Femur (tissue), 1 donor: ENCODE measurements at regions not wholly inside any gene's neighbourhood (a gene's known extent, or its start where the extent isn't known, plus 50 kb on each side); places are given as distances from the start of the nearest gene placed in this dataset.
"Not testable (repeated sequence)": the region's sequence is repeated elsewhere in the genome, so short reads cannot be mapped to it uniquely, and the experiment has no call there.

Experiments used
- DNase-seq: peaks from one replicate; pipeline ENCODE4 v3.0.0-alpha.2; 2017

DNA sequence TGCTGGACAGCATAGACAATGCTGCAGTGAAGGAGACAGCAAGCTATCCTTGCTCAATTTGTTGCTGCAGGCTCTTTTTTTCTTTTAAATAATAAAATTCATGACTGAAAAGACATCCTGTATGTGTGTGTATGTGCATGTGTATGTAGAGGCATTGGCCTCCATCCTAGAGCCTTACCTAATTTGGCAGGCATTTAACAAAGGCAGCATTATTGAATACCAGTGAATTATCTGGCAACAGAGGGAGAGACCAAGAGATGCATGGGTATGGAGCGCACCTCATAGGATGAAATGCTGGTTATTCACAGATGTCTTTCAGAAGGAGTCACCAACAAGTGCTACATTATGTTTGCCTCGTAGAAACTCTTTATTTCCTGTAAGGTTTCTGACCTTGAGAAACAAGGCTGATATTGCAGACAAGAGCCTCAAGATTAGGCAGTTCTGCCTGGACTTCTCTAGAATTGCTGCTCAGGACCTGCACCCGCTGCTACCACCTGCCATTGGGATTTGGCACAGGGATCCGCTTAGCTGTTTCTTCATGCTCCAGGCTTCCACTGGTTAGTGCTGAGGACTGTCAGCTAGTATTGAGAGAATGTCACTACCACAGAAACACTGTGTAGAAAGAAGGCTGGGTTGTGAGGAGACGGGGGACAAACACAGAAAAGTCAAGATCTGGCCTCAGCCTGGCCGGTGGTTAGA, 247.7 kb upstream of the RFX3 start:
- no peak for DNase-seq

DNA sequence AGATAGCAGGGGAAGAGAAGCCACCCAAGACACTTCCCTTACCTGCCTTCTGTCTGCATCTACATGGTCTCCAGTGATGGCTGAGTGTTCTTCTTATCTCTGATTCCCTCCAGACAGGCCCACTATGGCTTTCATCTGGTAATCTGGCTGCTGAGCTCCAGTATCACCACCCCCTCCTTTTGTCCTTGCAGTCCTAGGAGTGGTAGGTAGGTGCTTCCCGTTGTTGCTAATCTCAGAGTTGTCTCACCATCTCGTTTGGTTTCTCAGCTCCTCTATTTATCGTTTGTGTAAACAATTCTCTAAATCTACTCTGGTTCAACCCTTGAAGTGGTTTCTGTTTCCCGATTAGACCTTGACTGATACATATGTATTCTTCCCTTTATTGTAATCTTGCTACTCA, 243.8 kb upstream of the RFX3 start:
- DNase-seq: no peak

DNA sequence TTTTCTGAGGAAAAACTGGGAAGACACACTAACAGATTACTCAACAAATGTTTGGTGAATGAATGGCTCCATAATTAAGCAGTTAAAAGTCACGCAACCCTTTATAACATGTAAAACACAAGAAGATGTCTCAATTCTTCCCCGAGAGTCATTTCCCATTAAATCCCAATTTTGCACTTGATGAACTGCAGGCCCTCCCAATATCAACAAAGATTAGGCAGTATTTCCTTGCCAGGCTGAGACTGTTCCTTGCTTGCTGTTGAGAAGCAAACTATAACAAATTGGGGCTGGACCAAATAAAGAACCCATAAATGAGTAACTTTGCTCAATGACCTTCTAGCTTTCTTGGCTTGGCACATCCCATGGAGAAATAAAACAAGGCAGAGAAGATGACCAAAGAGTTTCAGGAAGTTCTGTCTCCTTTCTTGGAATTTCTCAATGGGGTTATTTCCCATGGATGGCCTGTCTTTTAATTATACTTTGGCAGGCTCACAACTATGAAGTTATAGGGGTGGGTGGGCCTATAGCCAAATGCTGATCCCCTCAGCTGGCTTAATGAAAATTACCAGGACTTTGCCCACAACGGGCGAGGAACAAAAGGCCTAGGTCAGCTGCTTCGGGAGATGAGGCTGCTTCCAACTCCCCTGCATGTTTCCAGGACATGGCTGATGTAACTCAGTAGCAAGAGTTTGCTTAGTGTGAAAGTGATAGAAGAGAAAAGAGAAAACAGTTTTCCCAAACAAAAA, 243.1 kb upstream of the RFX3 start:
- DNase-seq: no peak

DNA sequence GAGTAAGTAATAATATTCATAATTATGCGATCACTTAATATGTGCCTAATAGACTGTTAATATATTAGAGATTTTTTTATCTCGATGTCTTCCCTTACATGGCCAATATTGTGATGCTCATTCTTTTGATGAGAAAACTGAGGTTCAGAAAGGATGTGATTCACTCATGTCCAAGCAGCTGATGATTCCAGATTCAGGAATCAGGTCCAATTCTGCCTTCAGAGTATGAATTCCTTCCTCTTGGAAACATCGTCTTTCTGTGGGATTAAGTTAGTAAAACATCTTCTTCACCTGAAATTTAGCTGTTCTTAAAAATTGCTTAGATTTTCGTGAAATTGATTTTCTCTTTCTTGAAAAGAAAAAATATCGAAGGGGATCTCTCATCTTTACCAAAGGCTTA, 242.5 kb upstream of the RFX3 start:
- DNase-seq: no peak

DNA sequence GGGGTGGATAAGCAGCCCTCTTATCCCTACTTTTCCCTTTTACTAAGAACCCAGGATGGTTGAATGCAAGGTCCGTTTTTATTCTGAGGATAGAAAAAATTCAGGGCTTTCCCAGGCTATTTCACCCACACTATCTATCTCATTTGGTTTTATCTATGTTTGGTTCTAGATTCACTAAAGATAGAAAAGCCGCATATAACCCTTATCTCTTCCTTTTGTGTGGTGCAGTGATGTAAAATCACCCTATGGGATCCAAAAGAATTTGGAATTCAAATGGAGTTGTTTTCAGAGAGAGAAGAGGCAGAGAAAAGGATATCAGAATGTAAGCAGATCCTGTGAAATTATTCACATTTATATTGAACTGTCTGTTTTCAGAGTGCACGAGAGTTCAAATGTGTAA, 236.3 kb upstream of the RFX3 start:
- no peak for DNase-seq

DNA sequence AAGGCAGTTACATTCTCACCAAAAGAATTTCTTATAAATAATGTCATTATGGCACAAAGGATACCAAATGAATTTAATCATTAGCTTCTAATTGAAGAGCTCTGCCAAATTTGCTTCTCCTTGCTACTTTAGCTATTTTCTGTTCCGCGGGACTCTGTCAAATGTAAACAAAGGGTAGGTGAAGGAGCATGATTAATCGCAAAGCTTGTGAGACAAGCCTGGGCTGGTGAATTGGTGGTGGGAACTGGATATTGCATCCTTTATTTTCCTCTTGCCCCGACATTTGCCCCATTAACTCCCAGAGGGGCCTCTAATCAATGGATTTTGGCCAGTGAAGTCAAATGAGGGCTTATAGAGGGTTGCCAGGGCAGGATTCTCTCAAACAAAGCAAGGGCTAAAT, 234.2 kb upstream of the RFX3 start:
- no peak for DNase-seq

DNA sequence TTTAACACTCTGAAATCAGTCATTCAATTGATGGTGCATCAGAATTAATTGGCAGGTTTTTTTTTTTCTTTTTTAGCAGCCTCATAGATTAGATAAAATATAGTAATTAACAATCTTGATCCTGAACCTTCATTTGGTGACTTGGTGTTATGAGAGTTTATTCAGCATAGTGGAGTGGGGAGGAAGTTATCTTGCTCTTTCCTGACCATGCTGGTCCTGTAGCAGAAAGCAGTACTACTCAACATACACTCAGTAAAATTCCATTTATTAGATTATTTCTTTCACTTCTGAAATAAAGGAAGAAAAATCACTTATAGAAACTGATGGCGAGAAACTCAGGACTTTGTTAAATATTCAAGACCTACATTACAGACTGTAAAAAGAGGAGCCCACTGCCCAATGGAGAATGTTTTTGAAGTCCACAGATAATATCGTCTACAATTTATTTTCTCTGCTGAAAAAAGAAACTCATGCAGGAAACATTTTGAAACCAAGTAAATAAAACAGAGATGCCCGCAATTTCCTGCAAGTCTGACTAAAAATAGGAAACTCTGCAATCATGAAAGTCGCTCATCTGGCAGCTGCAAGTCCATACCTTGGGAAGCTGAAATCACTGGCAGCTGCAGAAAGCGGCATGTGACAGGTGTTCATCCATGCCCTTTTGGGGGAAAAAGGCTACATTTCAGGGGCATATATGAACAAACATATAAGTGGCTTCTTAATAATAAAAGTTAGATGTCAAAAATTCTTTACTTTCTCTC, 233.2 kb upstream of the RFX3 start:
- DNase-seq: no peak

DNA sequence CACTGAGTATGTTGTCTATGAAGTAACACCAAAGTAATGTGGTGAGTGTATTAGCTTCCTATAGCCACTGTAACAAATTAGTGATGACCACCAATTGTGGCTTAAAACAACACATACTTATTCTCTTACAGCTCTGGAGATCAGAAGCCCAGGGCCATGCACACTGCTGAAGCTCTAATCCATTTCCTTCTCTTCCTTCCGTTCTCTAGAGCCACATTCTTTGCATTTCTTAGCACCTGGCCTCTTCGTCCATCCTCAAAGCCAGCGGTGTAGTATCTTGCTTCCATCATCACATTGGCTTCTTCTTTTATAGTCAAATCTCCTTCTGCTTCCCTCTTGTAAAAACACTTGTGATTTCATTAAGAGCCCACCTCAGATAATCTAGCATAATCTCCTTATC, 230.3 kb upstream of the RFX3 start:
- no peak for DNase-seq

DNA sequence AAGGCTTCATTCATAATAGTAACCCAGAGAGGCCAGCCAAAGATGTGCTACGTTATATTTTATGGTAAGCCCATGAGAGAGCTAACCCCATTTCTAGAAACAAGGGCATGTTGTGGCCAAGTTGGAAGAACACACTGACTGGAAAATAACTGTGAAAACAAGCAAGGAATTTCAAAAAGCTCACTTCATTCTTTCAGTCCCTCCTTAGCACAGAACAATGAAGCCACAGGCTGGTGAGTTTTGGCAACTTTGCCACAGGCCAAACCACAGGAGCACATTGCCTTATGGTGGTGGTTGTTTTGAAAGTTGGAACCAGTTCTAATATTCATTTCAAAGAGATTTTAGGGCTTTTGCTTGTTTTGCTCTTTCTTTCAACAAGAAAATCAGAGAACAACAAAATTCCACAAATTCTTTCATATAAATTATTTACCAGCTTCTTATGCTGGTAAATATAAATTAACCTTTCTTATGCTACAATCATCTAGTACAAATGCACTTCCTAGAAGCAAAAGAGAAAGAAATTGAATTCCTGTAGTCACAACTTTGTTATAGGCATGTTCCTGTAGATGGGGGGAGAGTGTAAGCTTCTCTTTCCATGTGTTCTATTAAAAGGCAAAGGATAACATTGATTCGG, 225.4 kb upstream of the RFX3 start:
- DNase-seq: no peak

DNA sequence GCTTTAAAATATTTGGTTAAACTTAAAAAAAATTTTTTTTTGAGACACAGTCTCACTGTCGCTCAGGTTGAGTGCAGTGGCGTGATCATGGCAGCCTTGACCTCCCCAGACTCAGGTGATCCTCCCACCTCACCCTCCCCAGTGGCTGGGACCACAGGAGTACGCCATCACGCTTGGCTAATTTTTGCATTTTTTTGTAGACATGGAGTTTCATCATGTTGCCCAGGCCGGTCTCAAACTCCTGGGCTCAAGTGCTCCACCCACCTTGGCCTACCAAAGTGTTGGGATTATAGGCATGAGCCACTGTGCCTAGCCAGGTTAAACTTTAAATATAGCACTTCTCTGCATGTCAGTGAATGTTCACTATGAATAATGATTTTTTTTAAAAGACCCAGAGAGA, 224.5 kb upstream of the RFX3 start:
- no peak for DNase-seq

DNA sequence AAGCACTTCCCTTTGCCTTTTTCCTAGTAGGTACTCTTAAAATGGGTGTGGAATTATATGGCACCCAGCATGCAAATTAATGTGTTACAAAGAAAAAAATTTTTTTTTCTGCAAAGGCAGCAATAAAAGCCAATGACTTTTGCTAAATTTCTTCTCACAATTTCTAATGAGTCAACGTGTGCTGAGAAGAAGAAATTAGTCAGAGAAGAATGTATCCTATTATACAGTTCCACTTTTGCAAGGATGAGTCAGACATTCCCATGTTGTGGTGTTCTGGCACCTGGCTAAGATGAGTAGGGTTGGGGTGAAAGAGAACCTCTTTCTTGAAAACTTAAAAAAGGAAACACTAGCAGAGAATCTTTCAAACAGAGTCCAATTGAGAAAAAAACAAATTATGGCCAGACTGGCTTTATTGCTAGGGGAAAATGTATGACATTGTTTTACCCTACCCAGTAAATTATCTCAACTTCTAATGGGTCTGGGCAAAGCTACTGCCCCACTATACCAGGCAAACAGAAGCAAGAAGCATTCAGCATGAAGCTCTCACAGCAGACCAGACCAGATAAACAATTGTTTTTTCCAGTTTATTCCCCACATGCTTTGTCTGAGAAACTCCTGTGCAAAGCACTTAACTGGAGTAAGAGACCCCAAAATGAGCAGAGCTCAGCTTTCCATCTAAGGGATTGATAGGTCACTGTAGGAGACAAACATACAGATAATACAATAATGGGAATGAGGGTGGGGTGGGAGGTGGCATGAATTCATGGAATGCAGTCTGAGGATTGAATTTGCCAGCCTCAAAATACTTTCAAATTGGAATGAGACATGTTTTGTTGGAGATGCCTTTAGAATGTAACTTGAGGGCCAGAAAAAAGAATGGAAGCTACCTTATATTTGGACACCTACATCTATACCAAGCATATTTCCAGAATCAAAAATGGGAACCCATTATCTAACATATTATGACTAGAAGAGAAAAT, 220.8 kb upstream of the RFX3 start:
- DNase-seq: no peak

DNA sequence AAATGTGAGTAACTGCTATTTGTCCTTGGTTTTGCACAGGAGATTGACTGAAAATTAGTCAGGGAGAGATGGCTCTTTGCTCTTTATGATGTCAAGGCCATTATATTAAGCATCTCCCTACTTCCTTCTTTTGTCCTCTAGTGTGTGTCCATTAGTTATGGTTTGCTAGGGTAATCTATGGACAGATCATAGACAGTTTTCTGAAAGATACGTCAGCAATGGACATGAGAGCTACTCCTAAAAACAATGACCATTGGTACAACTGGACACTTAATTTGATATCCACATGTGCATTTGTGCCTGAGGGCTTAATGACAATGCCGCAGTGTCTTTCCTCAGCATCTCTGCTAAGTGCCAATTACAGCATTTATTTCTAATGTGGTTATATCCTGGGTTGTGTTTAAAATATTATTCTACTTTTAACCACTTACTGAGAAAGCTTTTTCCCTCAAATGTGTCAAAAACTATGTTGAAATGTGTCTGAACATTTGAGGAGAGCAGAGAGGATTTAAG, 218.2 kb upstream of the RFX3 start:
- DNase-seq: no peak

DNA sequence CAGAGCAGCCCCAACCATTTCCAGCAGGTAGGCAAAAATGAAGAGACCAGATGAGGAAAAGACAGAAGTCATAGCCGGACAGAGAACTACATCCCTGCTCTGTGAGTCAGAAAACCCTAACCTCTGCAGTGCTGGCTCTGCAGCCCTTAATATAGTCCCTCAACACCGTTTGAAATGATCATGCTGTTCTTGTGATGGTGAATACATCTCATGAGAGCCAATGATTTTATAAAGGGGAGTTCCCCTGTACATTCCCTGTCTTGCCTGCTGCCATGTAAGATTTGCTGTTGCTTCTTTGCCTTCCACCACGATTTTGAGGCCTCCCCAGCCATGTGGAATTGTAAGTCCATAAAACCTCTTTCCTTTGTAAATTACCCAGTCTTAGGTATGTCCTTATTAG, 216.8 kb upstream of the RFX3 start:
- DNase-seq: no peak

DNA sequence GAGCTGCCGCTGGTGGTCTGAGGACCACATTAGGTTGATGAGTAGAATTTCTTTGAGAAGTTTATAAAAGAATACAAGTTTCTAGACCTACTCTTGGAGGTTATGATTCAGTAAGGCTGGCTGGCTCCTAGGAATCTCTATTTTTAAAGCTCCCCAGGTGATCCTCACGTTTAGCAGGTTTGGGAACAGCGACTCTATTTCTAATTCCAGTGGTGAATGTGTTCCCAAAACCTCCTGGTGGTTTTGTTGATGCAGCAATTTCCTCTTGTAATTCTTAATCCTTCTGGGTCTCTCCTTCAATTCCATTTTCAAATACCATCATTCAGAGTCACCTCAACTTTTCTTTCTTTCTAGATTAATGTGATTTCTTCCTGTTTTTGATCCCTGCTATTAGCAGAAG, 215.9 kb upstream of the RFX3 start:
- no peak for DNase-seq

DNA sequence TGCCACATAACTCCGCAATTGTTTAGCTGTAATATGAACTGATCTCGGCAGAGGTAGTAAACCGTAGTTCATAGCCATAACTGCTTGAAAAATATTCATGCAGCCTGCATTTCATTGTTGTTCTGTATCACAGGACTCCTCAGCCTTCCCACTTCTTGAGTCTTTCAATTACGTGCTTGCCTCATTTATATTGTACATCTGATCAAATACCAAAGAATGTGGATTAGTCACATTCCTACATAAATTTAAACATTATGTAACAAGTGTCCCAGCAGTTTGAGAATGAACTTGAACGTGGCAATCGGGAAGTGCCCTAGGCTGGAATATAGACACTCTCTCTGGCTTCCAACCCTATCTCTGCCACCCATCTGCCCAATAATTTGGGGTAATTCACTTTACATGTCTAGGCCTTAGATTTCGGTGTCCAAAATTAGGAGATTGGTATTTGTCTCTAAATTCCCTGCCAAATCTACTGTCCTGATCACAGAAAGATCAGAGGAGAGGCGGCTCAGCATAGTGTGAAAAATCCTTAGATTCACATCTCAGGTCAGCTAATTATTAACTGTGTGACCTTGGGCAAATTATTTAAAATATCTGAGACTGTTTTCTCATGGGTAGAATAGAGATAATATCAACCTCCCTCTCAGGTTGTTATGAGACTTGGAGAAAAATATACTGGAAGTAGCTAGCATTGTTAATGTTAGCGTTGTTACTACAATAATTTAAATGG, 215.1 kb upstream of the RFX3 start:
- DNase-seq: no peak

DNA sequence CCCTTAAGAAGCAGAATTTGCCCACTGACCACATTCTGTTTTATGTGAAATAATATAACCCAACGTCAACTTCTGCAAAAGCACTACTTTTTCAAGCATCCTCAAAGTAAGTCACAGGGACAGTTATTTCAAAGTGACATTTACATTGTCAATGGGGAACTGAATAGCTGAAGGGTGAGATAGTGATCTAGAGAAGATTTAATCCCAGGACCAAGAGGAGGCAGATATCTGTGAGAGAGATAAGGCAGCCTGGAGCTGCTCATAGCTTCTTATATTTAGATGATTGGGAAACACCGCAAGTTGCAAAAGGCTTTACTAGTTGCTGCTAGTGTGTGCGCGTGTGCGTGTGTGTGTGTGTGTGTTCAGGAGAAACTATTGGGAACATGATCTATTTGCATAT, 210.4 kb upstream of the RFX3 start:
- DNase-seq: no peak

DNA sequence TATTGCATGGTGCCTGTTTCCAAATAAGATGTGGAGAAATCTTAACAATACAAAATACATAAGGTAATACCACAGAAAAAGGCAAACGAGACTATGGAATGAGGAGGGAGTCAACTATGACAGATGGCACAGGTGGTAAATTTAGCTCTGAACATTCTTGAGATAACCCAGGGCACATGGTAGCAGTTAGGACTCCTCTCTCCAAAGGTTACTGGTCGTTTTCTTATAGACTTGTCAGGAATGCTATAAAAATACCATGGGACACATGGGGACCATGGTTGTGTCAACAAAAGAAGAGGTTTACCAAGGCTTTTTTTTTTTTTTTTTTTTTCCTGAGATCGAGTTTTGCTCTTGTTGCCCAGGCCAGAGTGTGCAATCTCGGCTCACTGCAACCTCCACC, 209.4 kb upstream of the RFX3 start:
- DNase-seq: no peak

DNA sequence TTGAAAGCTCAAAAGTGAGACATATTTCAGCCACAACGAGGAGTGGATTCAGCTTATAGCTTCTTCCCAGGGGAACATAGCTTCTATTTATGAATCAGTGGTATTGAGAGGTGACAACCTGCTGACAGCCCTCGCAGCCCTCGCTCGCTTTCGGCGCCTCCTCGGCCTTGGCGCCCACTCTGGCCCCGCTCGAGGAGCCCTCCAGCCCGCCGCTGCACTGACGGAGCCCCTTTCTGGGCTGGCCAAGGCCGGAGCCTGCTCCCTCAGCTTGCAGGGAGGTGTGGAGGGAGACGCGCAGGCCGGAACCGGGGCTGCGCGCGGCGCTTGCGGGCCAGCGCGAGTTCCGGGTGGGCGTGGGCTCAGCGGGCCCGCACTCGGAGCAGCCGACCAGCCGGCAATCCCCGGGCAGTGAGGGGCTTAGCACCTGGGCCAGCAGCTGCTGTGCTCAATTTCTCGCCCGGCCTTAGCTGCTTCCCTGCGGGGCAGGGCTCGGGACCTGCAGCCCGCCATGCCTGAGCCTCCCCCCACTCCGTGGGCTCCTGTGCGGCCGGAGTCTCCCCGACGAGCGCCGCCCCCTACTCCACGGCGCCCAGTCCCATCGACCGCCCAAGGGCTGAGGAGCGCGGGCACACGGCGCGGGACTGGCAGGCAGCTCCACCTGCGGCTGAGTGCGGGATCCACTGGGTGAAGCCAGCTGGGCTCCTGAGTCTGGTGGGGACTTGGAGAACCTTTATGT, 207.9 kb upstream of the RFX3 start:
- DNase-seq: not testable (repeated sequence)

DNA sequence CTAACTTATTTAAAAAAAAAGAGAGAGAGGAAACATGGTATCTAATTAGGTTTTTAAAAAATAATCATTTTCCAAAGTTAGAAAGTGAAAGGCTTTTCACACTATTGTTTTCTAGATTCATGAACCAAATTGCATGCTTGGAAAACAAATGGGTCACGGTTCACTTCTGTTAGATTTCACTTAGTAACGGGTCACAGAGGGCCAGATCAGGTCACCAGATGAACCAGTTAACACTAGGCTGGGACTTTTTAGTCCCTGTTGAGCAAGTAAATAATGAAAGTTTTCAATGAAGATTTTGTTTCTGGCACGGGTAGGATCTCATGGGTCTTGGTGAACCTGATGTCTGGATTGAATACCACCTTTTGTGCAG, 207.2 kb upstream of the RFX3 start:
- DNase-seq: no peak
